K562 (cell line): ENCODE measurements at regions not wholly inside any gene's neighbourhood (a gene's known extent, or its start where the extent isn't known, plus 50 kb on each side); places are given as distances from the start of the nearest gene placed in this dataset.

ENCODE experiments used
- ATAC-seq: fragments of 200-7000 bp; cut with Tn5 transposase; 3 replicates; pipeline ENCODE4 v1.9.1; 2020; ENCODE audit warnings: moderate library complexity
- BruUV-seq: library from RNA; stranded (reverse); fragments of 400-500 nt; replicated peaks from 2 replicates; lab custom pipeline; 2021; lab: Mats Ljungman, UMichigan
- CTCF ChIA-PET: fragments of 300-600 bp; formaldehyde crosslinking; extraction: SDS; loops from one replicate; lab custom pipeline; 2021; ENCODE audit warnings: low intra/inter-chr PET ratio; lab: Yijun Ruan, JAX
- POLR2A ChIA-PET: fragments of 300-600, 350-650 bp; sonication (Branson Sonifier 250); formaldehyde crosslinking; extraction: SDS; loops from one replicate; lab custom pipeline; 2021; ENCODE audit warnings: antibody characterized with exemption, inconsistent platforms; lab: Yijun Ruan, JAX
- DNase-seq, 4 experiments: peaks; one replicate each; pipeline versions ENCODE4 v3.0.0 to v3.0.0-alpha.2; 2011 to 2018; ENCODE audit warnings: low spot score in 3 of 4, mixed read lengths in 3 of 4; ENCODE audit errors: extremely low read depth in 1 of 4
- FAIRE-seq: peaks from 2 replicates; lab custom pipeline; 2011; peaks lifted over from hg19 to GRCh38; lab: Jason Lieb, UNC
- H2AFZ ChIP-seq: 2 replicates; pipeline ENCODE4 v1.6.0; 2011; ENCODE audit warnings: low read depth, low read length, control low read depth, inconsistent platforms
- H3K27ac ChIP-seq: fragments of 200-600 bp; 3 replicates; pipeline ENCODE4 v1.8.0; 2011; ENCODE audit warnings: low read depth, mild to moderate bottlenecking, control low read depth, inconsistent platforms, low read length, moderate library complexity, mixed read lengths; ENCODE audit errors: extremely low read depth
- H3K27me3 ChIP-seq, 2 experiments: fragments of 300-600 bp in 1 of 2; 2 replicates in 1 of 2; 3 replicates in 1 of 2; pipeline versions ENCODE4 v1.6.0 to v1.8.0; 2011; ENCODE audit warnings: inconsistent platforms in 2 of 2, low read length in 2 of 2, mild to moderate bottlenecking in 1 of 2, mixed read lengths in 1 of 2, moderate library complexity in 1 of 2; ENCODE audit not compliant: control insufficient read depth in 2 of 2, insufficient read depth in 2 of 2
- H3K36me3 ChIP-seq: fragments of 300-600 bp; 3 replicates; pipeline ENCODE4 v1.8.0; 2011; ENCODE audit warnings: mild to moderate bottlenecking, low read length, inconsistent platforms; ENCODE audit not compliant: control insufficient read depth, insufficient read depth
- H3K4me1 ChIP-seq, 2 experiments: fragments of 200-600 bp in 1 of 2; replicated peaks in 1 of 2; 2 replicates in 1 of 2; 3 replicates in 1 of 2; pipeline versions ENCODE4 v1.5.1 to v1.8.0; 2011; ENCODE audit warnings: inconsistent platforms in 2 of 2, low read length in 2 of 2, mild to moderate bottlenecking in 1 of 2, mixed read lengths in 1 of 2, moderate library complexity in 1 of 2; ENCODE audit not compliant: control insufficient read depth in 2 of 2, insufficient read depth in 2 of 2
- H3K4me2 ChIP-seq: 2 replicates; pipeline ENCODE4 v1.6.1; 2011; ENCODE audit warnings: low read length, control low read depth, inconsistent platforms, mixed read lengths; ENCODE audit not compliant: insufficient read depth
- H3K4me3 ChIP-seq: fragments of 200-600 bp; sonication (generic), shearing (Covaris generic); 2 replicates; pipeline ENCODE4 v1.5.1; 2016; ENCODE audit warnings: control low read depth, inconsistent platforms
- H3K79me2 ChIP-seq: fragments of 200-600 bp; 3 replicates; pipeline ENCODE4 v1.8.0; 2011; ENCODE audit warnings: low read length, inconsistent platforms; ENCODE audit not compliant: control insufficient read depth, insufficient read depth
- H3K9ac ChIP-seq, 2 experiments: 2 replicates each; pipeline versions ENCODE4 v1.6.0 to v1.6.1; 2011; ENCODE audit warnings: low read depth in 2 of 2, low read length in 2 of 2, control low read depth in 1 of 2, inconsistent platforms in 1 of 2, mild to moderate bottlenecking in 1 of 2, mixed read lengths in 1 of 2; ENCODE audit not compliant: insufficient read depth in 1 of 2
- H3K9me1 ChIP-seq: one replicate; pipeline ENCODE4 v1.6.0; 2011; ENCODE audit warnings: inconsistent platforms, mild to moderate bottlenecking, low read length, moderate library complexity; ENCODE audit not compliant: control insufficient read depth, insufficient read depth
- H3K9me3 ChIP-seq: replicated peaks from 2 replicates; pipeline ENCODE4 v1.5.1; 2011; ENCODE audit warnings: low read depth, low read length, inconsistent platforms; ENCODE audit not compliant: control insufficient read depth, insufficient read depth
- H4K20me1 ChIP-seq: replicated peaks from 2 replicates; pipeline ENCODE4 v1.6.1; 2011; ENCODE audit warnings: low read length, inconsistent platforms, mixed read lengths; ENCODE audit not compliant: control insufficient read depth, insufficient read depth
- DACH1 ChIP-seq: fragments of 450-650 bp; IDR thresholded peaks from 2 replicates; pipeline ENCODE4 v1.6.1; 2018; ENCODE audit not compliant: partially characterized antibody
- PHB ChIP-seq: fragments of 250-450 bp; sonication (Bioruptor Pico); IDR thresholded peaks from 2 replicates; pipeline ENCODE4 v1.5.0; 2021
- RAD21 ChIP-seq, 2 experiments: fragments of 250-450 bp in 1 of 2; fragments of 450-650 bp in 1 of 2; sonication (Bioruptor Pico) in 1 of 2; formaldehyde crosslinking in 1 of 2; IDR thresholded peaks in 1 of 2; conservative IDR thresholded peaks in 1 of 2; 2 replicates each; pipeline versions ENCODE4 v1.4.0 to v1.8.0; 2020 to 2022; ENCODE audit warnings: mild to moderate bottlenecking in 2 of 2, moderate library complexity in 1 of 2
- SPI1 ChIP-seq: IDR thresholded peaks from 2 replicates; pipeline ENCODE4 v1.6.1; 2011; ENCODE audit warnings: low read depth, low read length, control low read depth, borderline replicate concordance
- WGBS: fragments of 100-300 bp; shearing (Covaris generic); methylation state at CpG from one replicate; pipeline ENCODE4 v1.1.6; 2016; ENCODE audit warnings: low coverage, mixed read lengths; ENCODE audit not compliant: insufficient coverage; ENCODE audit errors: missing lambda C conversion rate; 5-methylcytosine and 5-hydroxymethylcytosine counted together
- in situ Hi-C: fragments of 300-500 bp; cut with MboI; formaldehyde crosslinking; loops from 4 replicates; pipeline ENCODE4 v1.15.0; 2018; ENCODE audit warnings: inconsistent platforms, mixed read lengths
- intact Hi-C: fragments of 100-400 bp; cut with micrococcal nuclease; formaldehyde crosslinking; loops from 2 replicates; pipeline ENCODE4 v1.14.2; 2022
- TF ChIP-seq, protein P1 (sequence below): fragments of 200-800 bp; sonication (Bioruptor generic); IDR thresholded peaks from 2 replicates; pipeline ENCODE4 v1.6.1; 2017; ENCODE audit warnings: missing genetic modification characterization, missing compliant biosample characterization
- TF ChIP-seq, protein P2 (sequence below): fragments of 200-600 bp; sonication (generic); IDR thresholded peaks from one replicate; pipeline ENCODE4 v1.6.1; 2012; ENCODE audit warnings: mild to moderate bottlenecking, low read depth, low read length, inconsistent platforms
- TF ChIP-seq, protein P3 (sequence below), 2 experiments: fragments of 450-650 bp in 1 of 2; sonication (generic) in 1 of 2; formaldehyde crosslinking; conservative IDR thresholded peaks; 2 replicates each; pipeline versions ENCODE4 v1.4.0 to v1.8.1; 2020 to 2022; ENCODE audit warnings: mild to moderate bottlenecking in 1 of 2, missing genetic modification reagents in 1 of 2

DNA sequence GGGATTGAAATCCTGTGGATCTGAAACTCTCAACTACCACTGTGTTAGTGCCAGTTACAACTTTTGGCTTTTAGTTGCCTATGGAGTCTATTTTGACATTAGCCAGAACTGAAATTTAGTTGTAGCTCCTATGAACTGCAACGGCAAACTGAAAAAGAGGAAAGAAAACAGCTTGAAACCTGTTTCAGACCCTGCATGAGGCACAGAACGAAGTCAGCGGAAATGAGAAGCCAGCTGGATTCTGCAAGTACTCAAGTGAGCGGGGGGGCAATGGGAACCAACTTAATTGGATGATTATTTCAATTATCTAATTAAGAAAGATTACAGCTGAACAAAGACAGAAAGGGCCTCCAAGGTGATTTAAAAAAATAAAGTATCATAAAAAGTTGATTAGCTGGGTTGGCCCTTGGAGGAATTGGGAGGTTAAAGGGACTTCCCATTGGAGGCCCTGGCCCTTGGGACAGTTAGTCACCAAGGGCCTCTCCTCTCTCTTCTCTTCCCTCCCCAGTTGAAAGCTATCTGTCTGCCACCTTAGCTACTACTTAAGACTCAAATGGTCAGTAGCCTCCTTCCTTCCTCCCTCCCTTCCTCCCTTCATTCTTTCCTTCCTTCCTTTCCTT lies 352.1 kb downstream of the SHQ1 start (continued):
- TF ChIP-seq, protein P1, sequence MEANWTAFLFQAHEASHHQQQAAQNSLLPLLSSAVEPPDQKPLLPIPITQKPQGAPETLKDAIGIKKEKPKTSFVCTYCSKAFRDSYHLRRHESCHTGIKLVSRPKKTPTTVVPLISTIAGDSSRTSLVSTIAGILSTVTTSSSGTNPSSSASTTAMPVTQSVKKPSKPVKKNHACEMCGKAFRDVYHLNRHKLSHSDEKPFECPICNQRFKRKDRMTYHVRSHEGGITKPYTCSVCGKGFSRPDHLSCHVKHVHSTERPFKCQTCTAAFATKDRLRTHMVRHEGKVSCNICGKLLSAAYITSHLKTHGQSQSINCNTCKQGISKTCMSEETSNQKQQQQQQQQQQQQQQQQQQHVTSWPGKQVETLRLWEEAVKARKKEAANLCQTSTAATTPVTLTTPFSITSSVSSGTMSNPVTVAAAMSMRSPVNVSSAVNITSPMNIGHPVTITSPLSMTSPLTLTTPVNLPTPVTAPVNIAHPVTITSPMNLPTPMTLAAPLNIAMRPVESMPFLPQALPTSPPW (CRISPR knock-in tag): no peak
- no peak for TF ChIP-seq RAD21 (CRISPR knock-in tag; conservative IDR thresholded peaks at IDR 0.05 in 1 of 2, IDR thresholded peaks at IDR 0.05 in 1 of 2)

DNA sequence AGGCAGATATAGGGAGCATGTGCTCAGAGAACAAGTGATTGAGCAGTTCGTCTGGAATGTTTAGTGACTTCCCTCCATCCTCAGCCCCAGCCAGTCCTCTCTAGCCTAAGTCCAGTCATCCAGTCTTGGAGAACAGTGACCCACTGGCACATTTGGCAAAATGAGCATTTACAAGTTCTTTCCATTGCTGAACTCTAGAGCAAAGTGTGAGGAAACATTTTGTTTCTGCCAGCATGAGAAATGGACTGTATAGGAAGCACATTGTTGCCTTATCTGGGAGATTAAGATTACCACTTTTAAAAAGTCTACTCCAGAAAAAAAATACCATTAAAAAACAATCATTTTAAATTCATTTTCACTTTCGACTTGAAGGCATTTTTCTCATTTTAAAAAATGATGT lies 353.6 kb downstream of the SHQ1 start:
- in situ Hi-C loops: no loop called here
- H3K9ac ChIP-seq: no peak overlapping the region
- no peaks in the 10 kb centered on the region for H3K9me1 ChIP-seq
- no peaks in the 10 kb centered on the region; a peak in 1 of 5 replicates for H3K4me1 ChIP-seq
- no peaks in the 10 kb centered on the region for H3K27me3 ChIP-seq
- DNase-seq (no peak), FAIRE-seq (no peak), ATAC-seq (no peak)
- H3K36me3 ChIP-seq: no peaks in the 10 kb centered on the region
- no peaks in the 10 kb centered on the region for H3K9me3 ChIP-seq
- H3K4me2 ChIP-seq: no peak overlapping the region
- no peak overlapping the region for H3K27ac ChIP-seq
- POLR2A ChIA-PET: no interaction called here
- H3K79me2 ChIP-seq: no peaks in the 10 kb centered on the region
- no peaks in the 10 kb centered on the region for H4K20me1 ChIP-seq
- CTCF ChIA-PET: no interaction called here
- BruUV-seq: no TSS peak
- H3K4me3 ChIP-seq: no peak overlapping the region
- no peak overlapping the region for H2AFZ ChIP-seq
- WGBS: 26% methylated on average over 2 of the region's 2 CpGs
- intact Hi-C loops: no loop called here
- TF ChIP-seq DACH1 (no peak), PHB (CRISPR knock-in tag) (no peak), SPI1 (no peak)
- TF ChIP-seq, protein P2, sequence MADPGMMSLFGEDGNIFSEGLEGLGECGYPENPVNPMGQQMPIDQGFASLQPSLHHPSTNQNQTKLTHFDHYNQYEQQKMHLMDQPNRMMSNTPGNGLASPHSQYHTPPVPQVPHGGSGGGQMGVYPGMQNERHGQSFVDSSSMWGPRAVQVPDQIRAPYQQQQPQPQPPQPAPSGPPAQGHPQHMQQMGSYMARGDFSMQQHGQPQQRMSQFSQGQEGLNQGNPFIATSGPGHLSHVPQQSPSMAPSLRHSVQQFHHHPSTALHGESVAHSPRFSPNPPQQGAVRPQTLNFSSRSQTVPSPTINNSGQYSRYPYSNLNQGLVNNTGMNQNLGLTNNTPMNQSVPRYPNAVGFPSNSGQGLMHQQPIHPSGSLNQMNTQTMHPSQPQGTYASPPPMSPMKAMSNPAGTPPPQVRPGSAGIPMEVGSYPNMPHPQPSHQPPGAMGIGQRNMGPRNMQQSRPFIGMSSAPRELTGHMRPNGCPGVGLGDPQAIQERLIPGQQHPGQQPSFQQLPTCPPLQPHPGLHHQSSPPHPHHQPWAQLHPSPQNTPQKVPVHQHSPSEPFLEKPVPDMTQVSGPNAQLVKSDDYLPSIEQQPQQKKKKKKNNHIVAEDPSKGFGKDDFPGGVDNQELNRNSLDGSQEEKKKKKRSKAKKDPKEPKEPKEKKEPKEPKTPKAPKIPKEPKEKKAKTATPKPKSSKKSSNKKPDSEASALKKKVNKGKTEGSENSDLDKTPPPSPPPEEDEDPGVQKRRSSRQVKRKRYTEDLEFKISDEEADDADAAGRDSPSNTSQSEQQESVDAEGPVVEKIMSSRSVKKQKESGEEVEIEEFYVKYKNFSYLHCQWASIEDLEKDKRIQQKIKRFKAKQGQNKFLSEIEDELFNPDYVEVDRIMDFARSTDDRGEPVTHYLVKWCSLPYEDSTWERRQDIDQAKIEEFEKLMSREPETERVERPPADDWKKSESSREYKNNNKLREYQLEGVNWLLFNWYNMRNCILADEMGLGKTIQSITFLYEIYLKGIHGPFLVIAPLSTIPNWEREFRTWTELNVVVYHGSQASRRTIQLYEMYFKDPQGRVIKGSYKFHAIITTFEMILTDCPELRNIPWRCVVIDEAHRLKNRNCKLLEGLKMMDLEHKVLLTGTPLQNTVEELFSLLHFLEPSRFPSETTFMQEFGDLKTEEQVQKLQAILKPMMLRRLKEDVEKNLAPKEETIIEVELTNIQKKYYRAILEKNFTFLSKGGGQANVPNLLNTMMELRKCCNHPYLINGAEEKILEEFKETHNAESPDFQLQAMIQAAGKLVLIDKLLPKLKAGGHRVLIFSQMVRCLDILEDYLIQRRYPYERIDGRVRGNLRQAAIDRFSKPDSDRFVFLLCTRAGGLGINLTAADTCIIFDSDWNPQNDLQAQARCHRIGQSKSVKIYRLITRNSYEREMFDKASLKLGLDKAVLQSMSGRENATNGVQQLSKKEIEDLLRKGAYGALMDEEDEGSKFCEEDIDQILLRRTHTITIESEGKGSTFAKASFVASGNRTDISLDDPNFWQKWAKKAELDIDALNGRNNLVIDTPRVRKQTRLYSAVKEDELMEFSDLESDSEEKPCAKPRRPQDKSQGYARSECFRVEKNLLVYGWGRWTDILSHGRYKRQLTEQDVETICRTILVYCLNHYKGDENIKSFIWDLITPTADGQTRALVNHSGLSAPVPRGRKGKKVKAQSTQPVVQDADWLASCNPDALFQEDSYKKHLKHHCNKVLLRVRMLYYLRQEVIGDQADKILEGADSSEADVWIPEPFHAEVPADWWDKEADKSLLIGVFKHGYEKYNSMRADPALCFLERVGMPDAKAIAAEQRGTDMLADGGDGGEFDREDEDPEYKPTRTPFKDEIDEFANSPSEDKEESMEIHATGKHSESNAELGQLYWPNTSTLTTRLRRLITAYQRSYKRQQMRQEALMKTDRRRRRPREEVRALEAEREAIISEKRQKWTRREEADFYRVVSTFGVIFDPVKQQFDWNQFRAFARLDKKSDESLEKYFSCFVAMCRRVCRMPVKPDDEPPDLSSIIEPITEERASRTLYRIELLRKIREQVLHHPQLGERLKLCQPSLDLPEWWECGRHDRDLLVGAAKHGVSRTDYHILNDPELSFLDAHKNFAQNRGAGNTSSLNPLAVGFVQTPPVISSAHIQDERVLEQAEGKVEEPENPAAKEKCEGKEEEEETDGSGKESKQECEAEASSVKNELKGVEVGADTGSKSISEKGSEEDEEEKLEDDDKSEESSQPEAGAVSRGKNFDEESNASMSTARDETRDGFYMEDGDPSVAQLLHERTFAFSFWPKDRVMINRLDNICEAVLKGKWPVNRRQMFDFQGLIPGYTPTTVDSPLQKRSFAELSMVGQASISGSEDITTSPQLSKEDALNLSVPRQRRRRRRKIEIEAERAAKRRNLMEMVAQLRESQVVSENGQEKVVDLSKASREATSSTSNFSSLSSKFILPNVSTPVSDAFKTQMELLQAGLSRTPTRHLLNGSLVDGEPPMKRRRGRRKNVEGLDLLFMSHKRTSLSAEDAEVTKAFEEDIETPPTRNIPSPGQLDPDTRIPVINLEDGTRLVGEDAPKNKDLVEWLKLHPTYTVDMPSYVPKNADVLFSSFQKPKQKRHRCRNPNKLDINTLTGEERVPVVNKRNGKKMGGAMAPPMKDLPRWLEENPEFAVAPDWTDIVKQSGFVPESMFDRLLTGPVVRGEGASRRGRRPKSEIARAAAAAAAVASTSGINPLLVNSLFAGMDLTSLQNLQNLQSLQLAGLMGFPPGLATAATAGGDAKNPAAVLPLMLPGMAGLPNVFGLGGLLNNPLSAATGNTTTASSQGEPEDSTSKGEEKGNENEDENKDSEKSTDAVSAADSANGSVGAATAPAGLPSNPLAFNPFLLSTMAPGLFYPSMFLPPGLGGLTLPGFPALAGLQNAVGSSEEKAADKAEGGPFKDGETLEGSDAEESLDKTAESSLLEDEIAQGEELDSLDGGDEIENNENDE: no peak
- TF ChIP-seq, protein P3, sequence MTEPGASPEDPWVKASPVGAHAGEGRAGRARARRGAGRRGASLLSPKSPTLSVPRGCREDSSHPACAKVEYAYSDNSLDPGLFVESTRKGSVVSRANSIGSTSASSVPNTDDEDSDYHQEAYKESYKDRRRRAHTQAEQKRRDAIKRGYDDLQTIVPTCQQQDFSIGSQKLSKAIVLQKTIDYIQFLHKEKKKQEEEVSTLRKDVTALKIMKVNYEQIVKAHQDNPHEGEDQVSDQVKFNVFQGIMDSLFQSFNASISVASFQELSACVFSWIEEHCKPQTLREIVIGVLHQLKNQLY (CRISPR knock-in tag; conservative IDR thresholded peaks at IDR 0.05): no peak
